Activated CD8-positive, alpha-beta T cell treated with anti-CD3 and anti-CD28 coated beads, Interleukin-2, amount 10 ng/mL, durations not matched to agents 7 days and 5 days (primary cell): ENCODE measurements at regions not wholly inside any gene's neighbourhood (a gene's known extent, or its start where the extent isn't known, plus 50 kb on each side); places are given as distances from the start of the nearest gene placed in this dataset.

Experiments used
- ATAC-seq: fragments of 150-1000 bp; cut with Tn5 transposase; one replicate; pipeline ENCODE4 v1.10.0; 2021; ENCODE audit warnings: moderate library complexity
- CTCF ChIA-PET: fragments of 350-600 bp; sonication (Branson Sonifier 250); formaldehyde crosslinking; loops from one replicate; lab custom pipeline; 2021; ENCODE audit warnings: antibody characterized with exemption; lab: Charles Lee
- POLR2A ChIA-PET: fragments of 350-600 bp; sonication (Branson Sonifier 250); formaldehyde crosslinking; loops from one replicate; lab custom pipeline; 2021; ENCODE audit warnings: antibody characterized with exemption; lab: Charles Lee
- DNase-seq: peaks from one replicate; pipeline ENCODE4 v3.0.0-alpha.2; 2020
- H3K27ac Mint-ChIP-seq: one replicate; pipeline ENCODE4 v1.8.0; 2021; ENCODE audit warnings: mild to moderate bottlenecking, mixed read lengths
- H3K27me3 Mint-ChIP-seq: one replicate; pipeline ENCODE4 v1.8.0; 2021; ENCODE audit warnings: low read depth, mixed read lengths
- H3K36me3 Mint-ChIP-seq: one replicate; pipeline ENCODE4 v1.8.0; 2021; ENCODE audit warnings: low read depth, mixed read lengths
- H3K4me1 Mint-ChIP-seq: one replicate; pipeline ENCODE4 v1.8.0; 2021; ENCODE audit warnings: low read depth, mixed read lengths
- H3K4me3 Mint-ChIP-seq: one replicate; pipeline ENCODE4 v1.8.0; 2021; ENCODE audit warnings: mild to moderate bottlenecking, mixed read lengths
- H3K9me3 Mint-ChIP-seq: one replicate; pipeline ENCODE4 v1.8.0; 2022; ENCODE audit warnings: mixed read lengths; ENCODE audit not compliant: insufficient read depth

GRCh38 chr1:57916041-57916440, 492.2 kb upstream of the DAB1 start:
- ChIA-PET CTCF (no interaction called here), POLR2A (no interaction called here)
- H3K27ac Mint-ChIP-seq = no peak overlapping the region
- DNase-seq = no peak
- H3K36me3 Mint-ChIP-seq = no peaks in the 10 kb centered on the region
- no peaks in the 10 kb centered on the region for H3K4me1 Mint-ChIP-seq
- no peak for ATAC-seq
- H3K4me3 Mint-ChIP-seq = no peak overlapping the region
- H3K9me3 Mint-ChIP-seq = no peaks in the 10 kb centered on the region
- no peaks in the 10 kb centered on the region for H3K27me3 Mint-ChIP-seq

GRCh38 chr1:57911427-57911826, 487.6 kb upstream of the DAB1 start:
- H3K27ac Mint-ChIP-seq = no peak overlapping the region
- ATAC-seq (no peak), DNase-seq (no peak)
- H3K36me3 Mint-ChIP-seq = no peaks in the 10 kb centered on the region
- H3K4me1 Mint-ChIP-seq = no peaks in the 10 kb centered on the region
- no peaks in the 10 kb centered on the region for H3K27me3 Mint-ChIP-seq
- ChIA-PET CTCF (no interaction called here), POLR2A (no interaction called here)
- H3K9me3 Mint-ChIP-seq = no peaks in the 10 kb centered on the region
- H3K4me3 Mint-ChIP-seq = no peak overlapping the region

DNA sequence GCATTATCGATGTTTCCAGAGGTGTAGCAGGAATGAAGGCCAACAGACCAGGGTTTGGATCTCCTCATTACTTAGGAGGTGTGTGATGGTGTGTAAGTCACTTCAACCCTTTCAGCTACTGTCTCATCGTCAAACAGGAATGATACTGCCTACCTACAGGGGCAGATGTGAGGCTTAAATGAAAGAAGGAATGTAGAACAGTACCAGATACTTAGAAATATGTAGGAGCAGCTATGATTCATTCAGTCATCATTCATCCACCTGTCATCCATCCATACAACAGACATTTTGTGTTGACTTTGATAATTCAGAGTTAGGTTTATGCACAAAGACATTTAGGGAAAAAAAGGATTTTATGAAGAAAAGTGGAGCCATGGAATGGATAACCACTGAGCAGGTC, 486.9 kb upstream of the DAB1 start:
- Mint-ChIP-seq H3K36me3 (no peaks in the 10 kb centered on the region), H3K9me3 (no peaks in the 10 kb centered on the region), H3K27ac (no peak overlapping the region), H3K4me3 (no peak overlapping the region), H3K27me3 (no peaks in the 10 kb centered on the region), H3K4me1 (no peaks in the 10 kb centered on the region)
- DNase-seq = no peak
- ChIA-PET POLR2A (no interaction called here), CTCF (no interaction called here)
- ATAC-seq = no peak

DNA sequence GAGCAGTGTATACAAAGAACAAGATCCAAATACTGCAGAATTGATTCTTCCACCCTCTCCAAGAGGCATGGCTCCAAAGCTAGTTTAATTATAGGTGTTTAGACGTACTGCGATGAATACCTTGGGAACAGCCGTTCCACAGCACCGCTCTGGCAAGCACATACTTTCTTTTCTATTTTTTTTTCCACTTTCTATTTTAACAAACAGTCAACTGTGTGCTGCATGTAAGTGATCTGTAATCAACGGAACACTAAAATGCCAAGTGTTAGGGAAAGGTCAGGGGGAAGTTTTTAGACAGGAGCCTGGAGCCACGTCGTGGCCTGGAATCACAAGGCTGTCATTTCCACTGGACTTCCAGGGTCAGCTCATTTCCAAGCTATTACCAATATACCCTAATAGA, 486.4 kb upstream of the DAB1 start:
- DNase-seq (no peak), ATAC-seq (no peak)
- H3K27ac Mint-ChIP-seq = no peak overlapping the region
- no peaks in the 10 kb centered on the region for H3K9me3 Mint-ChIP-seq
- H3K27me3 Mint-ChIP-seq = no peaks in the 10 kb centered on the region
- no peak overlapping the region for H3K4me3 Mint-ChIP-seq
- H3K4me1 Mint-ChIP-seq = no peaks in the 10 kb centered on the region
- CTCF ChIA-PET = no interaction called here
- POLR2A ChIA-PET = no interaction called here
- no peaks in the 10 kb centered on the region for H3K36me3 Mint-ChIP-seq

- Mint-ChIP-seq H3K9me3 (no peaks in the 10 kb centered on the region), H3K4me3 (no peak overlapping the region), H3K36me3 (no peaks in the 10 kb centered on the region), H3K27me3 (no peaks in the 10 kb centered on the region), H3K27ac (no peak overlapping the region), H3K4me1 (no peaks in the 10 kb centered on the region)
- DNase-seq = no peak
- ChIA-PET CTCF (no interaction called here), POLR2A (no interaction called here)
- ATAC-seq = no peak
Observed at GRCh38 chr1:57908147-57908890, 484.5 kb upstream of the DAB1 start.

DNA sequence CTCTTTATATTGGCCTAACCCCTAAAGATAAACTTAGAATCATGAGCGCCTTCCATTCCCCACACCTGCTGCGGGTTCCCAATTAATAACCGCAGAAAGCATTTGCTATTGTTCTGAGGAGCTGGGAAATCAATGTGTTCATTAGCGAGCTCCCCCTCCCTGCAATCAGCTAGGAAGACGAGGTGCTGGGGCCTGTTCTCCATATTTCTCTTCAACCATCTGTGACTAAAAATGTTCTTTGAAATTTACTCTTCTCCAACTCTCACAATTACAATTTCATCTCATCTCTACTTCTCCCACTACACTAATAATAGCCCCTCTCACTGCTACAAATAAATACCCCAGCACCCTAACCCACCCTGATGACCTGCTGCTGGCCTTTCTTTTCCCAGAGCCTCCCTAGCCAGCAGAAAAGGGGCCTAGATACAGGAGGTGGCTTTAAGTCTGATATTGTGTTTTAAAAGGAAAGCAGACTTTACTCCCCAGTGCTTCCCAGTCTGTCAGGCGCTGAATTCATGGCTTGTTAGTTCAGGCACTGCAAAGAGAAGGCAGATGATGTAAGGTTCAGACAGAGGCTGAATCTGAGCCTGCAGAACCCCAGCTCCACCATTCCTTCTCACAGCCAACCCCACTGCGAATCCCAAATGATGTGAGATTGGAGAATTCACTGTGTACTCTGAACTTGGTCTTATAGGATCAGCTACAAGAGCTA, 477.5 kb upstream of the DAB1 start:
- H3K9me3 Mint-ChIP-seq = no peaks in the 10 kb centered on the region
- no peaks in the 10 kb centered on the region for H3K27me3 Mint-ChIP-seq
- ChIA-PET POLR2A (no interaction called here), CTCF (no interaction called here)
- H3K36me3 Mint-ChIP-seq = no peaks in the 10 kb centered on the region
- no peaks in the 10 kb centered on the region for H3K4me1 Mint-ChIP-seq
- ATAC-seq (no peak), DNase-seq (no peak)
- H3K4me3 Mint-ChIP-seq = no peak overlapping the region
- H3K27ac Mint-ChIP-seq = no peak overlapping the region

DNA sequence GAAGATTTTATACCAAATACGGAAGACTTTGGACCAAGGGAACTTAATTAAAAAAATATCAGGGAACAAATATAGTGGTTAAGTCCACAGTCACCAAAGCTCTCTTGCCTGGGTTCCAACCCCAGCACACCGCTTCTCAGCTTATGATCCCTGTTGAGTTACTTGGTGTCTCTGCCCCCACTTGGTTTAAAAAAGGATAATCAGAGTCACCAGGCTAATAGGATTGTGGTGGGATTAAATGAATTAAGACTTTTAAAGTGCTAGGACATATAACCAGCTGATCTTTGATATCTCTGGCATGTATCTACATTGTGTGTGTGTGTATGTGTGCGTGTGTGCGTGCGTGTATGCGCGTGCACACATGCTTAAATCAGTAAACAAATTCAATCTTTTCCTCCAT, 474.7 kb upstream of the DAB1 start:
- Mint-ChIP-seq H3K4me1 (no peaks in the 10 kb centered on the region), H3K4me3 (no peak overlapping the region), H3K27me3 (no peaks in the 10 kb centered on the region), H3K9me3 (no peaks in the 10 kb centered on the region), H3K36me3 (no peaks in the 10 kb centered on the region), H3K27ac (no peak overlapping the region)
- ATAC-seq (no peak), DNase-seq (no peak)
- POLR2A ChIA-PET = no interaction called here
- CTCF ChIA-PET = no interaction called here

DNA sequence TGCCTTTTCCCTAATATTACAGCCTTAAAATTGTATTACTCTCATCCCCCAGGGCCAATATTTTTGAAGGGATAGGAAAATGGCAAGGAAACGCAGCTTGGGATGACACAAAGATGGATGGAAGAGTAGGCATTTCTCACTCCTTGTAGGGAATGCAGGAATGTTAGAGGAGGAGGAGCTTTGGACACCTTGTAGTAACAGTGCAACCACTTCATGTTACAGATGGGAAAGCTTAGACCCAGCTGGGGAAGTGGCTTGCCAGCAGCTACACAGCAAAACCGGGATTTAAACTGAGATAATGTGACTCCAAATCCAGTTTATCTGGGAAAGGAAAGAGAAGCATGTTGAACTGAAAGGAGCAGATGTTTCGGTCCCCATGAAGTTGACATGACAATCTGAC, 473.7 kb upstream of the DAB1 start:
- ChIA-PET POLR2A (interaction anchor here (0.6 kb wide), 1 partner anchor 836 kb away, joined by 3 read pairs; no protein-coding TSS in a partner anchor), CTCF (no interaction called here)
- DNase-seq (no peak), ATAC-seq (no peak)
- Mint-ChIP-seq H3K27ac (no peak overlapping the region), H3K9me3 (no peaks in the 10 kb centered on the region), H3K36me3 (no peaks in the 10 kb centered on the region), H3K27me3 (no peaks in the 10 kb centered on the region), H3K4me3 (no peak overlapping the region), H3K4me1 (no peaks in the 10 kb centered on the region)

GRCh38 chr1:57894315-57894714, 470.5 kb upstream of the DAB1 start:
- H3K4me1 Mint-ChIP-seq = no peaks in the 10 kb centered on the region
- no peak for DNase-seq
- ChIA-PET POLR2A (no interaction called here), CTCF (no interaction called here)
- no peak overlapping the region for H3K4me3 Mint-ChIP-seq
- H3K27ac Mint-ChIP-seq = no peak overlapping the region
- no peaks in the 10 kb centered on the region for H3K36me3 Mint-ChIP-seq
- H3K27me3 Mint-ChIP-seq = no peaks in the 10 kb centered on the region
- H3K9me3 Mint-ChIP-seq = no peaks in the 10 kb centered on the region
- no peak for ATAC-seq

DNA sequence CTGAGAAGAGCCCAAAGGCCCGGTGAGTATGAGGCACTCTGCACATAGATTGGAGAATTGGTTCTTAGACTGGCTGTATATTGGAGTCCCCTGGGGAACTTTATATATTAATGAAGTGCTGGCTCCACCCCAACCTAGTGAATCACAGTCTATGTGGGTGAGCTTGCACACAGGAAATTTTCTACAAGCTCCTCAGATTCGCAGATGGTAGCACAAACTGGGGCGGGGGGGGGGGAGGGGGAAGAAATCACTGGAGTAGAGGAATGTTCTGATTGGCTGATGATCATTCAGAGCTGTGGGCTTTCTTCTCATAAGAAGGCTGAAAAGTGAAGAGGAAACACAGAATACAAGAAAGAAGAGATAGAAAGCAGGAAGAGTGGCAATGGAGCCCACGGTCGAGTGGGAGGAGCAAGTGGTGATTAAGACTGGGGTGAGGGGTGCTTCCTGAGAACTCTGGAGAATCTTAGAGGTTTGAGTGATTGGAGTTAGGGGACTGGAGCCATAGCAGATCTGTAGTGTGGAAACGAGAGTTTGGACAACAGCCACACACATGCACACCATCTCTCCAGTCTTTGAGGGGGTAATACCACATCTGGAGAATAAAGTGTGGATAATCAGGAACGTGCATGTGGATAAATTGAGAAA, 465.9 kb upstream of the DAB1 start:
- Mint-ChIP-seq H3K4me3 (no peak overlapping the region), H3K27me3 (no peaks in the 10 kb centered on the region), H3K9me3 (no peaks in the 10 kb centered on the region), H3K4me1 (no peaks in the 10 kb centered on the region), H3K27ac (no peak overlapping the region), H3K36me3 (no peaks in the 10 kb centered on the region)
- ChIA-PET POLR2A (no interaction called here), CTCF (no interaction called here)
- DNase-seq (no peak), ATAC-seq (no peak)

GRCh38 chr1:57887964-57888491, 464.2 kb upstream of the DAB1 start:
- ATAC-seq (no peak), DNase-seq (no peak)
- Mint-ChIP-seq H3K36me3 (no peaks in the 10 kb centered on the region), H3K4me1 (no peaks in the 10 kb centered on the region), H3K27ac (no peak overlapping the region), H3K4me3 (no peak overlapping the region), H3K27me3 (no peaks in the 10 kb centered on the region), H3K9me3 (no peaks in the 10 kb centered on the region)
- ChIA-PET POLR2A (no interaction called here), CTCF (no interaction called here)

GRCh38 chr1:57886376-57886775, 462.5 kb upstream of the DAB1 start:
- Mint-ChIP-seq H3K27ac (no peak overlapping the region), H3K36me3 (no peaks in the 10 kb centered on the region), H3K27me3 (no peaks in the 10 kb centered on the region), H3K9me3 (no peaks in the 10 kb centered on the region), H3K4me3 (no peak overlapping the region), H3K4me1 (no peaks in the 10 kb centered on the region)
- no peak for DNase-seq
- ChIA-PET CTCF (no interaction called here), POLR2A (no interaction called here)
- no peak for ATAC-seq
